SK-N-SH (cell line): ENCODE measurements at regions not wholly inside any gene's neighbourhood (a gene's known extent, or its start where the extent isn't known, plus 50 kb on each side); places are given as distances from the start of the nearest gene placed in this dataset.

Experiments used
- CTCF ChIA-PET: fragments of 300-600, 350-600 bp; formaldehyde crosslinking; extraction: SDS; loops from one replicate; lab custom pipeline; 2021; lab: Yijun Ruan, JAX
- POLR2A ChIA-PET: fragments of 350-600 bp; sonication (Branson Sonifier 250); formaldehyde crosslinking; extraction: SDS; loops from one replicate; lab custom pipeline; 2020; ENCODE audit warnings: antibody characterized with exemption, inconsistent platforms; lab: Yijun Ruan, JAX
- DNase-seq: peaks from one replicate; pipeline ENCODE4 v3.0.0; 2012
- H2AFZ ChIP-seq: fragments of 200-600 bp; sonication (generic); 2 replicates; pipeline ENCODE4 v1.8.1; 2016; ENCODE audit warnings: antibody characterized with exemption, mild to moderate bottlenecking, low read depth
- H3F3A ChIP-seq: fragments of 200-600 bp; sonication (generic); replicated peaks from 2 replicates; pipeline ENCODE3; 2016; ENCODE audit warnings: antibody characterized with exemption, mild to moderate bottlenecking; ENCODE audit not compliant: insufficient read depth
- H3K27ac ChIP-seq, 2 experiments: fragments of 200-500 bp in 1 of 2; fragments of 200-600 bp in 1 of 2; sonication (Bioruptor generic) in 1 of 2; sonication (generic), shearing (Covaris generic) in 1 of 2; 2 replicates each; pipeline versions ENCODE4 v1.5.1 to v1.6.1; 2014 to 2016; ENCODE audit warnings: low read depth in 2 of 2, inconsistent platforms in 1 of 2, low read length in 1 of 2, mild to moderate bottlenecking in 1 of 2, mixed read lengths in 1 of 2
- H3K27me3 ChIP-seq: fragments of 200-600 bp; sonication (generic), shearing (Covaris generic); 2 replicates; pipeline ENCODE4 v1.6.1; 2016; ENCODE audit warnings: mixed run types; ENCODE audit not compliant: insufficient read depth
- H3K36me3 ChIP-seq, 2 experiments: fragments of 200-500 bp in 1 of 2; fragments of 200-600 bp in 1 of 2; sonication (Bioruptor generic) in 1 of 2; sonication (generic) in 1 of 2; replicated peaks in 1 of 2; 2 replicates each; pipeline versions ENCODE3 to v1.5.1; 2014 to 2016; ENCODE audit warnings: low read length in 1 of 2, mild to moderate bottlenecking in 1 of 2; ENCODE audit not compliant: insufficient read depth in 2 of 2, control insufficient read depth in 1 of 2
- H3K4me1 ChIP-seq, 2 experiments: fragments of 200-500 bp in 1 of 2; fragments of 200-600 bp in 1 of 2; sonication (Bioruptor generic) in 1 of 2; sonication (generic), shearing (Covaris generic) in 1 of 2; 2 replicates each; pipeline versions ENCODE4 v1.5.1 to v1.6.1; 2014 to 2016; ENCODE audit warnings: low read depth in 1 of 2, low read length in 1 of 2, mixed run types in 1 of 2; ENCODE audit not compliant: insufficient read depth in 2 of 2, control insufficient read depth in 1 of 2
- H3K4me2 ChIP-seq: fragments of 200-600 bp; sonication (generic), shearing (Covaris generic); 2 replicates; pipeline ENCODE4 v1.6.1; 2017; ENCODE audit warnings: mixed run types
- H3K4me3 ChIP-seq, 2 experiments: fragments of 200-500 bp in 1 of 2; fragments of 200-600 bp in 1 of 2; sonication (Bioruptor generic) in 1 of 2; sonication (generic), shearing (Covaris generic) in 1 of 2; 2 replicates each; pipeline versions ENCODE4 v1.5.1 to v1.8.1; 2014 to 2016; ENCODE audit warnings: low read depth in 2 of 2, inconsistent platforms in 1 of 2, low read length in 1 of 2, mild to moderate bottlenecking in 1 of 2, mixed read lengths in 1 of 2, moderate library complexity in 1 of 2
- H3K79me2 ChIP-seq: fragments of 200-600 bp; sonication (generic); 2 replicates; pipeline ENCODE4 v1.8.1; 2017; ENCODE audit warnings: mild to moderate bottlenecking; ENCODE audit not compliant: insufficient read depth
- H3K9ac ChIP-seq: fragments of 200-600 bp; sonication (generic); 2 replicates; pipeline ENCODE4 v1.6.1; 2017; ENCODE audit warnings: mixed run types
- H3K9me2 ChIP-seq: fragments of 200-600 bp; sonication (generic); 2 replicates; pipeline ENCODE4 v1.6.1; 2017; ENCODE audit warnings: mixed run types
- H3K9me3 ChIP-seq: fragments of 200-600 bp; sonication (generic); 2 replicates; pipeline ENCODE4 v1.6.1; 2017; ENCODE audit warnings: mixed run types, mild to moderate bottlenecking, moderate library complexity
- H4K20me1 ChIP-seq: fragments of 200-600 bp; sonication (generic); 2 replicates; pipeline ENCODE4 v1.6.1; 2017; ENCODE audit warnings: mild to moderate bottlenecking, mixed run types; ENCODE audit not compliant: insufficient read depth
- CTCF ChIP-seq: fragments of 200-600 bp; sonication (generic); IDR thresholded peaks from 2 replicates; pipeline ENCODE4 v1.6.1; 2017; ENCODE audit warnings: antibody characterized with exemption, mild to moderate bottlenecking, moderate library complexity
- EP300 ChIP-seq, 2 experiments: IDR thresholded peaks; 2 replicates each; pipeline versions ENCODE4 v1.4.0 to v1.6.1; 2012; ENCODE audit warnings: borderline replicate concordance in 1 of 2, low read depth in 1 of 2, low read length in 1 of 2
- PBX3 ChIP-seq: IDR thresholded peaks from 2 replicates; pipeline ENCODE4; 2012
- RAD21 ChIP-seq: IDR thresholded peaks from 2 replicates; pipeline ENCODE4 v1.6.1; 2012; ENCODE audit warnings: mild to moderate bottlenecking, low read length
- YY1 ChIP-seq: IDR thresholded peaks from 2 replicates; pipeline ENCODE4 v1.4.0; 2012; ENCODE audit warnings: low read depth, mild to moderate bottlenecking
- WGBS: methylation state at CpG from one replicate; pipeline ENCODE4 v1.1.6; 2017; ENCODE audit warnings: low lambda C conversion rate; 5-methylcytosine and 5-hydroxymethylcytosine counted together

- H3K27ac ChIP-seq, result no peak overlapping the region
- H3K79me2 ChIP-seq, result no peaks in the 10 kb centered on the region
- no peaks in the 10 kb centered on the region for H3F3A ChIP-seq
- no peak overlapping the region for H3K9ac ChIP-seq
- no peaks in the 10 kb centered on the region for H3K27me3 ChIP-seq
- peaks cover 4 to 10% of the 10 kb centered on the region in 2 experiments for H3K4me1 ChIP-seq
- no peaks in the 10 kb centered on the region for H3K36me3 ChIP-seq
- POLR2A ChIA-PET, result no interaction called here
- H2AFZ ChIP-seq, result no peak overlapping the region
- CTCF ChIA-PET, result interaction anchor here (0.8 kb wide), 1 partner anchor 22 kb away, joined by 3 read pairs; no protein-coding TSS in a partner anchor
- no peaks in the 10 kb centered on the region for H3K9me3 ChIP-seq
- no peaks in the 10 kb centered on the region for H4K20me1 ChIP-seq
- no peaks in the 10 kb centered on the region for H3K9me2 ChIP-seq
- DNase-seq, result no peak
- 53% methylated on average over 2 of the region's 2 CpGs for WGBS
- H3K4me2 ChIP-seq, result no peak overlapping the region
- no peak for TF ChIP-seq YY1
- H3K4me3 ChIP-seq, result no peak overlapping the region
Measured at GRCh38 chr16:65306722-65307121, 184.9 kb upstream of the CDH11 start.

GRCh38 chr16:65306300-65306699, 184.4 kb upstream of the CDH11 start:
- ChIA-PET POLR2A (no interaction called here), CTCF (interaction anchor here (0.8 kb wide), 1 partner anchor 22 kb away, joined by 3 read pairs; no protein-coding TSS in a partner anchor)
- no peak overlapping the region for H3K27ac ChIP-seq
- DNase-seq, result no peak
- H3K9ac ChIP-seq, result no peak overlapping the region
- H2AFZ ChIP-seq, result no peak overlapping the region
- H3K36me3 ChIP-seq, result no peaks in the 10 kb centered on the region
- H4K20me1 ChIP-seq, result no peaks in the 10 kb centered on the region
- H3F3A ChIP-seq, result no peaks in the 10 kb centered on the region
- H3K27me3 ChIP-seq, result no peaks in the 10 kb centered on the region
- H3K4me3 ChIP-seq, result no peak overlapping the region
- peaks cover 4 to 6% of the 10 kb centered on the region in 2 experiments; a peak in 3 of 4 replicates for H3K4me1 ChIP-seq
- no peaks in the 10 kb centered on the region for H3K9me3 ChIP-seq
- H3K9me2 ChIP-seq, result no peaks in the 10 kb centered on the region
- TF ChIP-seq PBX3 (0 out of 2 replicates have a peak, but pooled peaks have one; percentile 12), EP300 (IDR thresholded peaks at IDR 0.05; ENCODE audit: borderline replicate concordance in 1 of 2, low read depth in 1 of 2, low read length in 1 of 2) (no peak)
- 70% methylated on average over 1 of the region's 1 CpG for WGBS
- H3K4me2 ChIP-seq, result no peak overlapping the region
- H3K79me2 ChIP-seq, result no peaks in the 10 kb centered on the region

GRCh38 chr16:65305266-65305959, 183.6 kb upstream of the CDH11 start:
- no peak for TF ChIP-seq CTCF
- TF ChIP-seq RAD21, result no peak
- Histone ChIP-seq H3F3A (no peaks in the 10 kb centered on the region), H3K27ac (no peak overlapping the region), H3K4me2 (no peak overlapping the region), H3K79me2 (no peaks in the 10 kb centered on the region), H3K4me1 (peaks cover 0 to 4% of the 10 kb centered on the region in 2 experiments; a peak in 2 of 4 replicates), H3K4me3 (no peak overlapping the region), H3K9me2 (no peaks in the 10 kb centered on the region), H3K9me3 (no peaks in the 10 kb centered on the region), H4K20me1 (no peaks in the 10 kb centered on the region), H3K36me3 (no peaks in the 10 kb centered on the region), H3K27me3 (no peaks in the 10 kb centered on the region), H2AFZ (no peak overlapping the region), H3K9ac (no peak overlapping the region)
- CTCF ChIA-PET, result no interaction called here
- no peak for DNase-seq
- POLR2A ChIA-PET, result no interaction called here
- WGBS, result 64% methylated on average over 5 of the region's 5 CpGs
